HG03280 (cell line): ENCODE measurements at regions not wholly inside any gene's neighbourhood (a gene's known extent, or its start where the extent isn't known, plus 50 kb on each side); places are given as distances from the start of the nearest gene placed in this dataset.

ENCODE experiments used
- ATAC-seq: cut with Tn5 transposase; IDR thresholded peaks from one replicate; pipeline ENCODE4 v1.9.1; 2021; ENCODE audit warnings: mild to moderate bottlenecking, moderate library complexity; ENCODE audit not compliant: unreplicated experiment

DNA sequence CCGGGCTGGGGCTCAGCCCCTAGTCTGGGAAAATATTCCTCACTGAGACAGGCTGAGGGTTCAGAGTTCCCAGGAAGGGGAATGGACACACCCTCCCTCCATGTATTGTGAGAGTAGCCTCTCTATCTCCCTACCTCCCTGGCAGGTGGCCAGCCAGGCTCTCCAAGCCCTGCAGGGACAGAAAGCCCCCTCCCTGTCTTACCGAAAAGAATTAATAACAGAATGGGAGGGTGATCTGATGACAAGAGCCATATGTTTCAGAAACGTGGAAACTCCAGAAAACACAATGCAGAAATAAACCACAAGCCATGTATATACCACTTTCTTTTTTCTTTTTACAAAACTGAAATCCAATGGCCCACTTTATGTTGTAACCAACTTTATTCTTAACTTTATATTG, 140.0 kb downstream of the CHST1 start:
- no peak for ATAC-seq

DNA sequence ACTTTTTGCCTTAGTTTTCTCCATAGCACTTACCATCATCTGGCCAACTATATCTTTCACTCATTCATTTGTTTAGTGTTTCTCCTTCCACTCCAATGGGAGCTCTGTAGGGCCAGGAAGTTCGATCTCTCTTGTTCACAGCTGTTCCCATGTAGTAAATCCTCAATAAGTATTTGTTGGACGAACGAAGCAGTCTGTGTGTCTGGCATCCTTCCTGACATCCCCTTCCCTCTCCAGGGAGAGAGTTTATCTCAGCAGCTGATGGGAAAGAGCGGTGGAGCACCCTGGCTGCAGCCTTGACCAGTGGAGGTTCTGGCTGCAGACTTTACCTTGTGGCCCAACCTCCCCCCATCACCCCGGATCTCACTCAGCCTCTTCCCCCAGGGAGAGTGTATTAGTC, 141.7 kb downstream of the CHST1 start:
- ATAC-seq = no peak

DNA sequence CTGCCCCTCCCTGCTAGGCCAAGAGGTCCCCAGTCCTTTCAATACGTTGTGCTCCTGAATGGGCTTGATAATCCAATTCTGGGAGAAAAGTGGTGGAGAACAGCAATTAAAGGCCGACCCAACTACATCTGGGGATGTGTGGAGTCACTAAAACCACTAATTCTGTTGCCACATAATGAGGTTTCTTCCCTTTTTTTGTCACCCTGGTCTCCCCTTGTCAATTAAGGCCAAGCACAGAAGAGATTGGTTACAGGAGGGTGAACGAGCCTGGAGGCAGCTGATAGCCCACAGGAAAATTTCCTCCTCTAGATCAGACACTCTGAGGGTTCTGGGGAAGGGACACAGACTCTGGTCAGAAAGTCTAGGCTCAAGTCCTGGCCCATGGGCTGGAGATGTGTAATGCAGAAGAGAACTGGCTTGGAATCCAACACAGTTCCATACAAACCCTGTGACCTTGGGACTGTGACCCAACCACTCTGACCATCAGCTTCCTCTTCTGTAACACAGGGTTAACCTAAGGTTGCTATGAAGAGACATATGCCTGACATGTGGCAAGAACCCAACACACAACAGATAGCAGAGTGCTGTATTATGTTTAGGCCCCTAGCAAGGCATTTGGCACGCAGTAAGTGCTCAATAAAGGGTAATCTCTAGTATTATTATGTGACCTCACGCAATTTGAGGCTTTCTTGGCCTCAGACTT, 146.4 kb downstream of the CHST1 start:
- no peak for ATAC-seq

DNA sequence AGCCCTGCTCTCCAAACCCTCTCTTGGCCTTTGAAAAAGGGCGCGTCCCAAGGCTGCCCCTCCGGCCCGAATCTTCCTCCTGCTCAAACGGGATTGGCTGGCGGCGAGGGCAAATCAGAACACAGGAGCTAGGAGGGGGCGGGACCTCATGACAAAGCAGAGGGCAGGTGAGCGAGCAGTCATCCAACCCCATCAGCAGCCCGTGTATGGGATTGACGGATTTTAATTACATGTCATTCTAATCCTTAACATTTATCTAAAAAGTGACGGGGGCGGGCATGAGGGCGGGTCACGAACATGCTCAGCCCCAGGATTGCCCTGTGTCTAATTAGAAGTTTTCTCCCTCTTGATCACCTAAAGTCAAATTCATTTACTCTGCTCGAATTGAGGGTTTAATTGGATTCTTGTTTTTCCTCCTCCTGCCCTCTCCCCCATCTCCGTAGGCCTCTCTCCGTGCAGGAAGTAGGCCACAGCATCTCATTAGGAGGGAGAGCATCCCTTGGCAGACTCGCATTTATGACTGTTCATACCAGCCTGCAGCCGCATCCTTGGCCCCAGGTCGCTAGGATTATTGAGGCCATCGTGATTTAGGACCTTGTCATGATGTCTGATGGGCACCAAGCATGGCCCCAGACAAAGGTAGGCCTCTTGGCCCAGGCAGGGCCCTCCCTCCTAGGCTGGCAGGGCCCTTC, 147.1 kb downstream of the CHST1 start:
- no peak for ATAC-seq

DNA sequence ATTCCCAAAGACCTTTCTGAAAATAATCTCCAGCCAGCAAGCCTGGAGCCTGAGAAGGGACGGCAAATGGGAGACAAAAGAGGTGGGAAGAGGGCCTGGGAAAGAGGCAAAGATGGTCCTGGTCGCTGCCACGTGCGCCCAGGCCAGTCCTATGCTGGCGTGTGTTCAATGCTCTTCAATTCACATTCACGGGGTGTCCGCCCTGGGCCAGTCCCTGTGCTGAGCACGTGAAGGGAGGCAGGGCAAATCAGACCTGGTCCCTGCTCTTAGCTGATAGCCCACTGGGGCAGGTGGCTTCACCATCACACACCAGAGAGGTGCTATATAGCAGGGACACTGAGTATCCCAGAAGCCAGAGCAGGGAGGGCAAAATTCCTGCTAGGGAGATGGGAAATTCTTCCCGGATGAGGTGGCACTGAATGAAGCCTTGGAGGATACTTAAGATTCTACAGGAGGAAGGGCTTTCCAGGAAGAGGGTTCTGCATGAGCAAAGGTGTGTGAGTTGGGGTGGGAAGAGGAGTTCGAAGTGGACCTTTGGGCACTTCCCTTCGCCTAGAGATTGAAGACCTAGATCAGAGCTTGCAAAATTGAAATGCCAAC, 148.2 kb downstream of the CHST1 start:
- ATAC-seq = no peak

DNA sequence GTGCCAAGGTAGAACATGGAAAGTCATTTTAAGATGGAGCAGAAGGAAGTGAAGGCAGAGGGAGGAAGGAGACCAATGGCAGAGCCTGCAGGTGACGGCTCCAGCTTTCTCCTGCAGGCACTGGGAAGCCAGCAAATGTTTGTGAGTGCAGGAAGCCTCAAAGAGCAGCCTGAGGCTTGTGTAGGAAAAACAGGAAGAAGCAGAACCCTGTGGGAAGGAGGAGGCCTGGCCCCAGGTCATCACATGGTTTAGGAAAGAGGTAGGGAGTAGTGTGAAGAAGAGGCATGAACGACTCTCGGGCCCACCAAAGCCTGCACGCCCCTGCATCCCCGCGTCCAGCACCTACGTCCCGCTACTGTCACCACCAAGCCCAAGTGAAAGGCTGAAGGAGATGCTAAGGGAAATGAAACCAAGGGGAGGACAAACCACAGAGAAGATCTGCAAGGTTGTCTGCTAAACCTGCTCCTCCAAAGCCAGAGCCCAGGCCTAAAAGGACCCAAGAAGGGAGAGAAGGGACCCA, 151.5 kb downstream of the CHST1 start:
- no peak for ATAC-seq

DNA sequence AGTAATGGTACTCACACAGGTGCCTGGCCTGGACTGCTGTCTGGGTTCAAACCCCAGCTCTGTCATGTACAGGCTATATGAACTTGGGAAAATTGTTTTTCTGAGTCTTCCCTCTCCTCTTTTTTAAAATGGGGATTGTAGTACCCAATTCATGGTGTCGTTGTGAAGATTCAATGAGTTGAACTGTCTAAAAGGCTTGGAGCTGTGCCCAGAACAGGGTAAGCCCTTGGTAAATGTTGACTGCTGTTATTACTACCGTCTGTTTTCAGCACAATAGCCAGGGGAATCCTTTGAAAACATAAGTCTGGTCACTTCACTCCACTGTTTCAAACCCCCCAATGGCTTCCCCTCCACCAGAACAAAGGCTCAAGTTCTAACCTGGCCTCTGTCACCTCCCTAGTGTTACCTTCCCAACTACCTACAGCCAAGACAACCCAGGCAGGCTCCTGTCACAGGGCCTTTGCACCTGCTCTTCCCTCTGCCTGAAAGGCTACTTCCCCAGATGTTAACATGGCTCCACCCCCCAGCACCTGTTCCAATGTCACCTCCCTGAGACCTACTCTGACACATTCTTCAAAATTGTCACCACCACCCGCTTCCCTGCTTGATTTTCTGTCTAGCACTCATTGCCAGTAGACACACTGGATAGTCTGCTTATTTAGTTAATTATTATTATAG, 152.8 kb downstream of the CHST1 start:
- ATAC-seq = no peak

DNA sequence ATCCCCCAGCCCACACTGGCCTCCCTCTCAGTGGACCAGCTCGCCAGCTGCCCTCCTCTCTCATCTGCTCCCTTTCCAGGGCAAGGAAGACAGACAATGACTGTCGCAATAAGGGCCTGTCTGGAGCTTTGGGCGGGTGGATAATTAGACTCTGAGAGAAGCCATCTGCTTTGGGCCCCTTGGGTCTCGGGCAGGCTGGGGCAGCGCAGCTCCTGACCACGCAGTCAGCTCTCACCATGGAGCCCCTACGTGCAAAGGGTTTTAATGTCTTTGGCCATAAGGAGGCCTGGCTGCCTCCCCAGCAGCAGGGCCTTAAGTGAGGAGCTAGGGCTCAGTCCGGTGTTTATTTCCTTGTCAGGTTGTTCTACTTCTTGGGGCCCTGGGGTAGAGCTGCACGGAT, 153.9 kb downstream of the CHST1 start:
- no peak for ATAC-seq

DNA sequence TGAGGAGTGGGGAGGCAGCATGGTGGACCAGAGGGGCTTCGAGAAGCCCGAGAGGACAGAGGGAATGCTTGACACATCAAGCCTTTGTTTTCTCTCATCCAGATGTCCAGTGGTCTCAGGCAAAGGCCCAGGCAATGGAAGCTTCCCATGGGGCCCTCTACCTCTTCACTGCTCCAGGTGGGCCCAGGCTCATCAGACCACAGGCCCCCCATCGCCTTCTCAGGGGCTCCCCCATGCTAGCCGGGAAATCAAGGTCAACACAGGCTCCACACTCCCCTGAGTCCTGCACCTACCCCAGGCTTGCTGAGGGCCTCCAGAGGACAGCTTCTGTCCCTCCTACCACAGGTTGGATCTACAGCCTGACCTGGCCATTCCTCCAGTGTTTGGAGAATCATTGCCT, 157.5 kb downstream of the CHST1 start:
- no peak for ATAC-seq

DNA sequence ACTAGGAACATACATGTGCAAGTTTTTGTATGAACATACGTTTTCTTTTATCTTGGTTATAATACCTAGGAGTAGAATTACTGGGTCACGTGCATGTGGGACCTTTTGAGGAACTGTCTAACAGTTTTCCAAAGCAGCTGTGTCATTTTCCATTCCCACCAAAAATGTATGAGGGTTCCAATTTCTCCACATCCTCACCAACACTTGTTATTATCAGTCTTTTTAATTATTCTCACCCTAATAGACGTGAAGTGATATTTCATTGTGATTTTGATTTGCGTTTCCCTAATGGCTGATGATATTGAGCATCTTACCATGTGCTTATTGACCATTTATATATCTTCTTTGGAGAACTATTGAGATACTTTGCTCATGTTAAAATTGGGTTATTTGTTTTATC, 162.1 kb downstream of the CHST1 start:
- no peak for ATAC-seq

DNA sequence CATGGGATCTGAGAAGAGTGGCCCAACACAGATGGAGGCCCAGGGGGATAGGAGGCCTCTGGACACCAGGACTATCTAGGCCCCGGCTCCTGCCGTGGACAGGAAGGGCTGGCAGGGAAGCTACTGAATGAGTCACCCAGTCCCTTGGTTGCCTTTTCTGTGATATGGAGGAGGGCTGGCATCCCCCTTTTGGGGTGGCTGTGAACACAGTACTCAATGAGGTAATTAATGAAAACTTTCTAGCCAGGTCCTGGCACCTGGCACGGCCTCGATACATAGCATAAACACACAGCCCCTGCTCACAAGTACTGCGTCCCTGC, 163.2 kb downstream of the CHST1 start:
- ATAC-seq = no peak

DNA sequence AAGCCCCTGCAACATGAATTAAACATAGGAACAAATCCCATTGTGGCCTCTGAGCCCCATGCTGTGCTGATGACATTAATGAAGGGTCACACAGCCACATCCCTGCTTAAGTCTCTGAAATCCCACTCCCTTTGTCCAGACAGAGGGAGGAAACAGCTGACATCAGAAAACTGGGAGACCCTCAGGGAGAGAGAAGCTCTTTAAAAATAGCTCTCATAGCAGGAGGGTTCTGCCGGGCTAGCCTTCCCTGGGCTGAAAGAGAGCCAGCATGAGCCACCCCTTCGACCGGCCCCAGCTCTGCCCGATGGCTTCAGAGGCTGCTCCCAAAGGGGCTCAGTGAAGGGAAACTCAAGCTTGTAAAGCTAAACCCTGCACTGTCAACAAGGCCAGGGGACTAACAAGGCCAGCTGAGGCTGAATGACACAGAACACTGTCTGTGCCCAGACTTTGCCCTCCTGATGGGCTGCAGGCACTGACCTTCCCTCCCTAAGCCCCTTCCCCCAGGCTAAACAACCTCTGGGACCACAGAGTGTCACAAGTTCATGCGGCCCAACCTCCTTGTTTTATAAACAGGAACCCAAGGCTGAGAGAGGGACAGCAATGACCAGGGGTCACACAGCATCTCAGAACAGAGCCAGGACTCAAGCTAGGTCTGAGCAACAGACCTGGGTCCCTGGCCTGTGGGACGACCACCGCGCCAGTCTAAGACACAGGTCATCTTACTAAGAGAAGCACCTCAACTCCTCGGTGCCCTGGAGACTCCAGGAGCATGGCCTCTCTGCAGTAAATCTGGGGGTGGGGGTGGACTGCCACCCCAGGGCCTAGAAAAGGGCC, 163.8 kb downstream of the CHST1 start:
- ATAC-seq = no peak

DNA sequence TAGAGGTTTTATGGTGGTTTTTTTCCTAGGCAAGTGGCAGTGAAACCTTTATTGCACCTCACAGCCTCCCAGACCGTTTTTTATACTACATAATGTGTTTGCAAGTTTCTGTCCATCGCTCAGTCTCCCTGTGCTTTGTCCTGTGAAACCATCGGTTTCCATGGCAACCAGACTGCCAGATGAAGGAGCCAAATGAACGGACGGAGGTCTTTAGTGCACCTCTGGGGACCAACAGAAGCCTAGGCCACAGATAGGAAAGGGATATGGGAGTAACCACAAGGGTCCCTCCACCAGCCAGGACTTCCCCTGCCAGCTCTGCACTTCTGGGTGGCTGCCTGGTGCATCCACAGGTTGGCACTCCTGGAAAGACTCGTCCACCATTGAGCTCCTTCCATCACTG, 165.0 kb downstream of the CHST1 start:
- no peak for ATAC-seq

DNA sequence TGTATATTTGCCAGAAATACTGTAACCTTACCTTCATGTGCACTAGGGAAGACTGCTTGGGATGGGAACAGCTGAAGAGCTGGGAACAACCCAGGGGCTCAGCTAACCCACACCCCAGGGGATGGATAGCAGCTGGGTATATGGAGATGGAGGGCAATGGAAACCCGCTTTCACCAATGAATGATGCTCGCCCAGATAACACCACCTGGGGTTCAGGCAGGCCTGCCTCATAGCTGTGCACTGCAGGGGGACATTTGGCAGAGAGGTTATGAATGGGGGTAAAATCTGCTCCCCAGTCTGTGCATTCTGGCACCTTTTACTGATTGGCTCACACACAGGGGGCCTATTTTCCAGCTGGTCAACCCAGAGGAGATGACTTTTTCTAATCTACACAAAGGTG, 170.7 kb downstream of the CHST1 start:
- ATAC-seq = no peak

DNA sequence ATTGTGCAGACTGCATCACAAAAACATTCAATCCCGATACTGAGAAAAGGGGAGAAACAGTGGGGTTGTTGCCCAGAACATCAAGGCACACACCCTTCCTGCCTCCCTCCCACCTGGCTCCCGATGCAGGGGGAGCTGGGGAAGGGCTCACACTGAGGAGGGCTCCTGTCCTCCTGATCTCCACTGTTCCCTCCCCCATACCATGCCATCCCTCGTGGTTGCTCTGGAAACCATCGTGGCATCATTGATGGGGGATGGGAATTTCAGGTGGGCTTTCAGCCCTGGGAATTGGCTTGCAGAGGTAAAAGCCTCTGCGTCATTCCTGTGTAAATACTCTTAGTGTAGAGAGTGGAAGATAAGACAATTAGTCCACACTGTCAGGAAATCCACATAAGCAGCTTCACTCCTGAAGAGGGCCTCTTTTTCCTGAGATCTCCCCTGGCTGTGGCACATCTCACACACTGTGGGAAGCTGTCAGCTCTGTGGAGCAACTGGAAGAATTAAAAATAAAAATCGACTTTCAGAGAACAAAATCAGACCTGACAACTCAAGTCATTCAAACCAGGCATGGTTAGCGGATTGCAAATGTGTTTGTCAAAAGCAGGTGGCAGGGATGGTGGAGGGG, 176.0 kb downstream of the CHST1 start:
- ATAC-seq = no peak

DNA sequence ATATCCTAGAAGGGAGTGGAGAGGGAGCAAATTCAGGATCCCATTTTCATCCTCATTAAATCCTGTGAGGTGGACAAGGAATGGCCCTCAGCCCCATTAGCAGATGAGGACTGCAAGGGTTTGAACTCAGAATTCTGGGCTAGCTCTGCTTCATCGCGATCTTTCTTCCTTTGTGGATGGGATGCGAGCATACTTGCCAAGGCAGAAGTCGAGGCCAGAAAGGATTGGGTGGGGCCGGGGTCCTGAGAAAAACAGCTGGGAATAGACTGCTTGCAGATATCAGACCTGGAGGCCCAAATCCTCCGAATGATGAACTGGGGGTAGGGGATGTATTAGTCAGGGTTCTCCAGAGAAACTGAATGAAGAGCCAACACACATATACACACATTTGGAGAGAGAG, 179.0 kb downstream of the CHST1 start:
- ATAC-seq = no peak

DNA sequence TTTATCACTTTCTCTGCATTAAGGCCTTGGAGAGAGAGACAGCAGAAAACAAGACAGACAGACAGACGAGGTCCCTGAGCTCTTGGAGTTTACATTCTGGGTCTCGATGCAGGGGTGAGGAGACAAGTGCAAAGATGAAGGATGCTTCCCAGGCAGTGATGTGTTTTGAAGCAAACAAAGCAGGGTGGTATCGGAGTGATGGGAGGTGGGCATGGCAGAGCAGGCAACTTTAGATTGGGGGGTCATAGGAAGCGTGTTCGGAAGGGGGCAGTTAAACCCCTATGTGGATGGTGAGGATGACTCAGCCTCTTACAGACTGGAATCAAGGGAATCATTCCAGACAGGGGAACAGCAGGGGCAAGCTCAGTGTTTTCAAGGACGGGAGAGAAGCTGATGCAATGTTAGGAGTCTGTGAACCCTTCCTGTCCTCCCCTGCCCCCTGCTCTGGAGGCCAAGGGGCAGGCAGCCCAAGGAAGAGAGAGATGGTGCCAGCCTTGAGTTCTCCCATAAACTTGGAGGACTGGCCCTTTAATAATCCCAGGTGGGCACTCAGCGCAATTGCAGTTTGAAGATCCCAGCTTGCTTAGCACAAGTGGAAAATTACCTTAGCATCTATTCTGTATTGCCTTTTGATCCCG, 180.2 kb downstream of the CHST1 start:
- ATAC-seq = no peak

DNA sequence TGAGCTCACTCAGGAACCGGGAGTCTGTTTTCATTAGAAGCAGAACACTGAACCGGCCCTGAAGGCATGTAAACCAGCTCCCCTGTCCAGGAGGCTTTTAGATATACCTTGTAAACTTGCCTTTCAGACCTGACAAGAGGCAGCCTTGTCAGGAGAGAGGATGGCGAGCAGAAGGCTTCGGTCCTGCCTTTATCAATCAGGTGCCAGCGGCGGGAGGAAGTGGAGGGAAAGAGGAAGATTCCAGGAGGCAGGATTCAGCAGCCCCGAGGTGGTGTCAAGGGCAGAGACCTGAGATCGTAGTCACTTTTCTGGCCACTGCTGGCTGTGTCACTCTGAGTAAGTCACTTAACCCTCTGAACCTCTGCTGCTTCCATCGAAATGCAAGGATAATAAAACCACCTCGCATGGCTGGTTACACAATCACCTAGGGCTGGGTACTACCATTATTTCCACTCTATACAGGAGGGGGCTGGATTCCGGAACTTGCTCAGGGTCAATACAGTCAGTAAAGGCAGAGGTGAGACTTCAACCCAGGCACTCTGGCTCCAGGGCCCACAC, 181.0 kb downstream of the CHST1 start:
- ATAC-seq = no peak

DNA sequence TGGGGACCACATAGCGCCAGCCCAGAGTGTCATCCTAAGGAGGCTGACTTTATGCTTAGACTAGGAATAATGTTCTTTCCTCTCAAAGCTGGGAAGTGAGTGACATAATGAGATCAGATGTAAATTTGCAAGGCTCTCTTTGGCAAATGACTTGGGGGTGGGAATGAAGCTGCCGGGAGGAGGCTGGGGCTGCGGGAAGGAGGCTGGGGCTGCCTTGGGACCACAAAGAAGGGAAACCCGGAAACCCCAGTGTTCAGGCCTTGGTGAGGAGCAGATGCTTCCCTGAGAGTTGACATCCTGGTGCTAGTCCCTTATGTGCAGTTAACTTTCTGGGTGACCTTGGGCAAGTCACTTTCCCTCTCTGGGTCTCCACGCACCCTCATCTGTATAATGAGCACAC, 182.0 kb downstream of the CHST1 start:
- no peak for ATAC-seq

DNA sequence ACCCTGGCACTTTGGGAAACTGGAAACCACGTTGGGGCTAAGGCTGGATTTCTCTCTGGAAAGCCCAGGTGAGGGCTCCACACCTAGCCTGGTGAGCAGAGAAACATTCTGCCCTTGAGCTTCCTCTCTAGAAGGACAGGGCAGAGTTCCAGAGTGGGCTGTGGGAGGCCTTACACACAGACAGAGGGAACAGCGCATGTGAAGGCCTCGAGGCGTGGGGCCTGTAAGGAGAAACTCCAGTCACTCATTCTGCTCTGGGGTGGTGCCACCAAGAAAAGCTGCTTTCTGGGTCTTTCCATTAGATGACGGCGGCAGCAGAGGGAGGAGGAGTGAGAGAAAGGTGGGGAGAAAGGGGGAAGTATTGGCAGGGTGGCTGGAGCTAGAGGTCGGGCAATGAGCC, 183.1 kb downstream of the CHST1 start:
- no peak for ATAC-seq
